IMR-90 (cell line): ENCODE measurements at regions not wholly inside any gene's neighbourhood (a gene's known extent, or its start where the extent isn't known, plus 50 kb on each side); places are given as distances from the start of the nearest gene placed in this dataset.

Experiments
- ATAC-seq: fragments of 200-7000 bp; cut with Tn5 transposase; 2 replicates; pipeline ENCODE4 v1.9.1; 2020; ENCODE audit warnings: low read depth, mild to moderate bottlenecking, moderate library complexity
- BruUV-seq: library from RNA; stranded (reverse); fragments of 400-500 nt; replicated peaks from 2 replicates; lab custom pipeline; 2021; lab: Mats Ljungman, UMichigan
- CTCF ChIA-PET: fragments of 300-600 bp; formaldehyde crosslinking; extraction: SDS; loops from one replicate; lab custom pipeline; 2021; ENCODE audit warnings: antibody characterized with exemption; lab: Yijun Ruan, JAX
- POLR2A ChIA-PET: fragments of 300-600 bp; sonication (Branson Sonifier 250); formaldehyde crosslinking; loops from one replicate; lab custom pipeline; 2022; ENCODE audit warnings: antibody characterized with exemption; ENCODE audit not compliant: unreplicated experiment; lab: Charles Lee
- DNase-seq: peaks from one replicate; pipeline ENCODE4 v3.0.0; 2013
- H2AFZ ChIP-seq: replicated peaks from 2 replicates; pipeline ENCODE3; 2013; ENCODE audit warnings: low read length, mild to moderate bottlenecking; ENCODE audit not compliant: poor library complexity
- H2AK5ac ChIP-seq: 2 replicates; pipeline ENCODE4 v1.6.1; 2013; ENCODE audit warnings: low read depth, low read length, inconsistent platforms
- H2AK9ac ChIP-seq: replicated peaks from 2 replicates; pipeline ENCODE3; 2013; ENCODE audit warnings: mild to moderate bottlenecking, low read depth, low read length, moderate library complexity; ENCODE audit not compliant: poor library complexity
- H2BK120ac ChIP-seq: 2 replicates; pipeline ENCODE4 v1.6.1; 2013; ENCODE audit warnings: low read depth, low read length, inconsistent platforms
- H2BK15ac ChIP-seq: 3 replicates; pipeline ENCODE4 v1.6.1; 2013; ENCODE audit warnings: low read depth, low read length, inconsistent platforms
- H2BK20ac ChIP-seq: 2 replicates; pipeline ENCODE4 v1.6.1; 2013; ENCODE audit warnings: low read depth, mild to moderate bottlenecking, inconsistent platforms, low read length, moderate library complexity
- H2BK5ac ChIP-seq: 2 replicates; pipeline ENCODE4 v1.6.1; 2013; ENCODE audit warnings: mild to moderate bottlenecking, low read depth, low read length, inconsistent platforms; ENCODE audit not compliant: poor library complexity, severe bottlenecking
- H3K14ac ChIP-seq: replicated peaks from 2 replicates; pipeline ENCODE4 v1.6.1; 2013; ENCODE audit warnings: low read depth, low read length, inconsistent platforms
- H3K18ac ChIP-seq: 2 replicates; pipeline ENCODE4 v1.6.1; 2013; ENCODE audit warnings: low read depth, low read length, control low read depth
- H3K23ac ChIP-seq: 2 replicates; pipeline ENCODE4 v1.6.1; 2013; ENCODE audit warnings: low read depth, low read length, inconsistent platforms
- H3K27ac ChIP-seq: 2 replicates; pipeline ENCODE4 v1.5.1; 2013; ENCODE audit warnings: mild to moderate bottlenecking, control low read depth, low read length; ENCODE audit not compliant: insufficient read depth
- H3K27me3 ChIP-seq: 2 replicates; pipeline ENCODE4 v1.6.1; 2013; ENCODE audit warnings: low read length; ENCODE audit not compliant: control insufficient read depth, insufficient read depth
- H3K36me3 ChIP-seq: 2 replicates; pipeline ENCODE4 v1.6.1; 2013; ENCODE audit warnings: low read length, mixed read lengths; ENCODE audit not compliant: control insufficient read depth, insufficient read depth
- H3K4ac ChIP-seq: 2 replicates; pipeline ENCODE4 v1.6.1; 2013; ENCODE audit warnings: low read depth, low read length, inconsistent platforms
- H3K4me1 ChIP-seq: 2 replicates; pipeline ENCODE4 v1.6.1; 2013; ENCODE audit warnings: low read length, mixed read lengths; ENCODE audit not compliant: control insufficient read depth, insufficient read depth
- H3K4me2 ChIP-seq: 2 replicates; pipeline ENCODE4 v1.6.1; 2013; ENCODE audit warnings: low read depth, mild to moderate bottlenecking, control low read depth, low read length, moderate library complexity
- H3K4me3 ChIP-seq: 2 replicates; pipeline ENCODE4 v1.5.1; 2013; ENCODE audit warnings: low read depth, mild to moderate bottlenecking, control low read depth, low read length, moderate library complexity; ENCODE audit not compliant: insufficient read depth
- H3K56ac ChIP-seq: 2 replicates; pipeline ENCODE4 v1.6.1; 2013; ENCODE audit warnings: low read length, inconsistent platforms; ENCODE audit not compliant: insufficient read depth; ENCODE audit errors: extremely low read depth
- H3K79me1 ChIP-seq, 2 experiments: 2 replicates each; pipeline ENCODE4 v1.6.1; 2013; ENCODE audit warnings: low read length in 2 of 2, inconsistent platforms in 1 of 2, low read depth in 1 of 2
- H3K9ac ChIP-seq: 2 replicates; pipeline ENCODE4 v1.6.1; 2013; ENCODE audit warnings: low read depth, low read length, control low read depth
- H3K9me1 ChIP-seq: 2 replicates; pipeline ENCODE4 v1.6.1; 2013; ENCODE audit warnings: low read length, inconsistent platforms; ENCODE audit not compliant: insufficient read depth
- H3K9me3 ChIP-seq: 2 replicates; pipeline ENCODE4 v1.6.1; 2013; ENCODE audit warnings: low read length; ENCODE audit not compliant: control insufficient read depth, insufficient read depth
- H4K20me1 ChIP-seq: 2 replicates; pipeline ENCODE4 v1.6.1; 2013; ENCODE audit warnings: low read length, inconsistent platforms; ENCODE audit not compliant: insufficient read depth
- H4K5ac ChIP-seq: 2 replicates; pipeline ENCODE4 v1.6.1; 2013; ENCODE audit warnings: mild to moderate bottlenecking, low read depth, low read length, control low read depth
- H4K8ac ChIP-seq, 2 experiments: 2 replicates each; pipeline ENCODE4 v1.6.1; 2013; ENCODE audit warnings: low read depth in 2 of 2, low read length in 2 of 2, control low read depth in 1 of 2, inconsistent platforms in 1 of 2
- H4K91ac ChIP-seq: 2 replicates; pipeline ENCODE4 v1.6.1; 2013; ENCODE audit warnings: low read depth, low read length, inconsistent platforms; ENCODE audit not compliant: insufficient read depth
- BHLHE40 ChIP-seq: fragments of 150-350 bp; IDR thresholded peaks from 2 replicates; pipeline ENCODE4 v1.6.1; 2016; ENCODE audit warnings: mild to moderate bottlenecking, low read depth, low read length
- CEBPB ChIP-seq: IDR thresholded peaks from 2 replicates; pipeline ENCODE4 v1.6.1; 2012; ENCODE audit warnings: low read depth, low read length, improper control_type of control experiment
- CHD1 ChIP-seq: IDR thresholded peaks from 2 replicates; pipeline ENCODE4 v1.6.1; 2012; ENCODE audit warnings: low read depth, low read length, improper control_type of control experiment
- CTCF ChIP-seq: conservative IDR thresholded peaks from 2 replicates; pipeline ENCODE4 v1.5.1; 2012; ENCODE audit warnings: mild to moderate bottlenecking, low read depth, low read length, improper control_type of control experiment
- ELK1 ChIP-seq: fragments of 150-350 bp; IDR thresholded peaks from 2 replicates; pipeline ENCODE4 v1.6.1; 2016; ENCODE audit warnings: low read depth, mild to moderate bottlenecking, low read length, moderate library complexity, borderline replicate concordance
- FOS ChIP-seq: fragments of 150-350 bp; IDR thresholded peaks from 2 replicates; pipeline ENCODE4 v1.6.1; 2016; ENCODE audit warnings: low read depth, low read length
- MAFK ChIP-seq: IDR thresholded peaks from 2 replicates; pipeline ENCODE4 v1.6.1; 2012; ENCODE audit warnings: low read depth, low read length, improper control_type of control experiment
- MAZ ChIP-seq: IDR thresholded peaks from 2 replicates; pipeline ENCODE4 v1.6.1; 2012; ENCODE audit warnings: low read depth, mild to moderate bottlenecking, low read length, improper control_type of control experiment, moderate library complexity, borderline replicate concordance
- MXI1 ChIP-seq: IDR thresholded peaks from 2 replicates; pipeline ENCODE4 v1.6.1; 2012; ENCODE audit warnings: low read depth, mild to moderate bottlenecking, low read length, moderate library complexity, borderline replicate concordance
- NFE2L2 ChIP-seq: fragments of 150-350 bp; IDR thresholded peaks from 2 replicates; pipeline ENCODE4 v1.6.1; 2016; ENCODE audit warnings: low read depth, mild to moderate bottlenecking, low read length
- POLR2A ChIP-seq: IDR thresholded peaks from 2 replicates; pipeline ENCODE4 v1.6.1; 2012; ENCODE audit warnings: mild to moderate bottlenecking, low read depth, low read length
- RAD21 ChIP-seq: IDR thresholded peaks from 2 replicates; pipeline ENCODE4 v1.6.1; 2012; ENCODE audit warnings: low read length, improper control_type of control experiment
- RCOR1 ChIP-seq: IDR thresholded peaks from 2 replicates; pipeline ENCODE4 v1.6.1; 2012; ENCODE audit warnings: mild to moderate bottlenecking, low read length, improper control_type of control experiment; ENCODE audit not compliant: insufficient replicate concordance
- RFX5 ChIP-seq: IDR thresholded peaks from 2 replicates; pipeline ENCODE4 v1.8.0; 2012; ENCODE audit warnings: low read depth, mild to moderate bottlenecking, low read length, moderate library complexity
- SMC3 ChIP-seq: fragments of 150-350 bp; IDR thresholded peaks from 2 replicates; pipeline ENCODE4 v1.6.1; 2016; ENCODE audit warnings: low read depth, mild to moderate bottlenecking, antibody characterized with exemption, low read length, moderate library complexity
- USF2 ChIP-seq: fragments of 150-350 bp; IDR thresholded peaks from 2 replicates; pipeline ENCODE4 v1.6.1; 2017; ENCODE audit warnings: mild to moderate bottlenecking, antibody characterized with exemption, low read length, low read depth
- WGBS, 2 experiments: methylation state at CpG; one replicate each; pipeline versions ENCODE4 v1.1.5 to v1.1.7; 2013; ENCODE audit warnings: missing lambda C conversion rate in 2 of 2; ENCODE audit not compliant: insufficient read length in 1 of 2; ENCODE audit errors: extremely low coverage in 2 of 2; 5-methylcytosine and 5-hydroxymethylcytosine counted together
- dilution Hi-C: fragments of 300-500 bp; cut with HindIII; formaldehyde crosslinking; loops from one replicate; pipeline ENCODE4 v1.14.3; 2018; ENCODE audit warnings: low sequenced_read_pairs; ENCODE audit not compliant: unreplicated experiment
- in situ Hi-C: fragments of 300-500 bp; cut with MboI; formaldehyde crosslinking; loops from 3 replicates; pipeline ENCODE4 v1.14.3; 2019; ENCODE audit warnings: low sequenced_read_pairs, inconsistent platforms, mixed read lengths
- intact Hi-C: fragments of 100-400 bp; cut with micrococcal nuclease; formaldehyde crosslinking; loops from 2 replicates; pipeline ENCODE4 v1.10.0; 2022

- no peak overlapping the region for H2AFZ ChIP-seq
- H2BK5ac ChIP-seq = no peak overlapping the region
- H3K23ac ChIP-seq = no peak overlapping the region
- H4K5ac ChIP-seq = no peak overlapping the region
- H3K27ac ChIP-seq = no peak overlapping the region
- intact Hi-C loops = no loop called here
- H3K9me1 ChIP-seq = no peaks in the 10 kb centered on the region
- H2BK120ac ChIP-seq = no peak overlapping the region
- H2BK15ac ChIP-seq = no peak overlapping the region
- in situ Hi-C loops = no loop called here
- no peak overlapping the region for H3K4me3 ChIP-seq
- H4K8ac ChIP-seq = no peak overlapping the region
- no peaks in the 10 kb centered on the region for H4K20me1 ChIP-seq
- H2BK20ac ChIP-seq = no peak overlapping the region
- no peaks in the 10 kb centered on the region for H3K9me3 ChIP-seq
- DNase-seq = no peak
- no peak for ATAC-seq
- no peak overlapping the region for H3K14ac ChIP-seq
- ChIA-PET CTCF (no interaction called here), POLR2A (no interaction called here)
- H3K18ac ChIP-seq = no peak overlapping the region
- no peaks in the 10 kb centered on the region for H3K36me3 ChIP-seq
- TF ChIP-seq MXI1 (no peak), NFE2L2 (no peak), CEBPB (no peak), RAD21 (no peak), CHD1 (no peak), MAFK (no peak), FOS (no peak), ELK1 (no peak), POLR2A (no peak), MAZ (no peak), RCOR1 (no peak), CTCF (no peak), RFX5 (no peak), USF2 (no peak), BHLHE40 (no peak), SMC3 (no peak)
- no peak overlapping the region for H3K4me2 ChIP-seq
- H3K9ac ChIP-seq = no peak overlapping the region
- no CpG with 5 or more reads among the region's 2 CpGs for WGBS, 2 experiments
- H2AK5ac ChIP-seq = no peak overlapping the region
- H3K56ac ChIP-seq = no peak overlapping the region
- H2AK9ac ChIP-seq = no peak overlapping the region
- H3K4ac ChIP-seq = no peak overlapping the region
- H4K91ac ChIP-seq = no peak overlapping the region
- H3K4me1 ChIP-seq = no peaks in the 10 kb centered on the region
- no TSS peak for BruUV-seq
- H3K79me1 ChIP-seq = no peaks in the 10 kb centered on the region
- no peaks in the 10 kb centered on the region for H3K27me3 ChIP-seq
- dilution Hi-C loops = no loop called here
Observed at GRCh38 chr13:72620874-72621273, 106.6 kb downstream of the MZT1 start.
